ENCODE measurements at regions not wholly inside any gene's neighbourhood (a gene's known extent, or its start where the extent isn't known, plus 50 kb on each side); places are given as distances from the start of the nearest gene placed in this dataset.

DNA sequence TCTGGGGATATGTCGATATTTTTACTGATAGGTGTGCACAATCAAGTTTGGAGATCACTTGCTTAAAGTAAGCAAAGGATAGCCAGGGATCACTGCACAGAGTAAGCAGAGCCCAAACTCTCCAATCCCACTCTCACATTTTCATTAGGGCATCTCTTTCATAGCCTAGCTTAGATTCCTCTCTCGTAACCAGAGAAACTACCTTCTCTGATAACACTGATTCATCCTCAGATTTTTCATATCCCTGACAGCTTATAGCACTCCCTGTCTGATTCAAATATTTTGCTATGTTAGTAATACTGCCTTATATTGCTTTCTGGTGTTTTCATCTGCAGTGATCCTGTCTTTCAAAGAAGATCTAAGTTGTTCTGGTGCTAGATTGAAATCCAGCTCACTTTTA lies 123.7 kb downstream of the CBLL2 start:
- DNase-seq = peak; percentile 71

DNA sequence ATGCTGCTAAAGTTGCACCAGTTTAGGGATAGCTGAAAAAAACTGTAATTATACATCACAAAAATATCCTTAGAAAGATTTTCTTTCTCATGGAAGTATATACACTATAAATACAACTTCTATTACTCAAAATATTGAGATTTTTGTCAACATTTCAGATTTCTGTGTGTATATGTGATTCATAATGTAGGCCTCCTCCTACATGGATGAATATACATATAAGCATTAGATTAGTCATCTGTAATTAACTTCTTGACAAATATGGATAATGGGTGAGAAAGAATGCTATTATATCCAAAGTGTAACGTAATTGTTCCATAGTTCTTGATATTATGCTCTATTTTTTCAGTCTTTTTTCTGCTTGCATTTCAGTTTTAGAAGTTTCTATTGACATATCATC lies 124.9 kb downstream of the CBLL2 start:
- no peak for DNase-seq

DNA sequence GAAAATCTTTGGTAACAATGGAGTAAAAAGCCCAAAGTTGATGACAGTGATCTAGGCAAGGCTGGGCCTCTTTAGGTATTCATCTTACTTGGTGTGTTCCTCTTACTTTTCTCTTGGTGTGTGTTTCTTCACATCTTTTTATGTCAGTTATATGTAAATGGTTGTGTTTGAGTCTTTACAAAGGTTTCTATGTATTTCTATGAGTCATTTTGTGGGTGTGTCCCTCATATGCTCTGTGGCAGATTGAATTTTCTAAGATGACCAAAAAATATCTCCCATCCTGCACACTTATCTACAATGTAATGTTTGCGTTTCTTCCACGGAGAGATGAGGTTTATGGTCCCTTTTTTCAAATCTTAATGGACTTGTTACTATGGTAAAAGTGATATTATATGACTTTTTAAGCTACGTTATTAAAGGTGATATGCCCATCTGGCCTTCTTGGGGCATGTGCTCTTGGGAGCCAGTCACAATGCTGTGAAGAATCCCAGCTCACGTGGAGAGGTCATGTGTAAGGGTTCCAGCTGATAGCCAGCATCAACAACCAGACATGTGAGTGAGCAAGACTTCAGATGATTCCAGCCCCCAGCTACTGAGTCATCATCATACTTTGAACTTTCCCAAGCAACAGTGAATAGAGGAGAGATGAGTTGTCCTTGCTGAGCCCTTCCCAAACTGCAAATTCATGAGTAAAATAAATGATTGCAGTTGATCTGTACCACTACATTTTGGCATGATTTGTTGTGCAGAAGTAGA lies 126.9 kb downstream of the CBLL2 start:
- DNase-seq = peak; percentile 77

DNA sequence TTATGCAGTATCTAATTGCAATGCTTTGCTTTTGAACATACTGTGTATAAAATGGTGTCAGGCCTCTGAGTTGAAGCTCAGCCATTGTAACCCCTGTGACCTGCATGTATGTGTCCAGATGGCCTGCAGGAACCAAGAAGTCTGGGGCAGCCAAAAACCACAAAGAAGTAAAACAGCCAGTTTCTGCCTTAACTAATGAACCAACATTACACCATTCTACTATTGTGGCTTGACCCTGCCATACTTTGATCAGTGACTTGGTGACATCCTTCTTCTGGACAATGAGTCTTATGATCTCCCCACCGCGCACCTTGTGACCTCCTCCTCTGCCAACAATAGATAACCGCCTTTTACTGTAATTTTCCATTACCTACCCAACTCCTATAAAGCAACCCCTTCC lies 131.6 kb downstream of the CBLL2 start:
- DNase-seq = no peak

DNA sequence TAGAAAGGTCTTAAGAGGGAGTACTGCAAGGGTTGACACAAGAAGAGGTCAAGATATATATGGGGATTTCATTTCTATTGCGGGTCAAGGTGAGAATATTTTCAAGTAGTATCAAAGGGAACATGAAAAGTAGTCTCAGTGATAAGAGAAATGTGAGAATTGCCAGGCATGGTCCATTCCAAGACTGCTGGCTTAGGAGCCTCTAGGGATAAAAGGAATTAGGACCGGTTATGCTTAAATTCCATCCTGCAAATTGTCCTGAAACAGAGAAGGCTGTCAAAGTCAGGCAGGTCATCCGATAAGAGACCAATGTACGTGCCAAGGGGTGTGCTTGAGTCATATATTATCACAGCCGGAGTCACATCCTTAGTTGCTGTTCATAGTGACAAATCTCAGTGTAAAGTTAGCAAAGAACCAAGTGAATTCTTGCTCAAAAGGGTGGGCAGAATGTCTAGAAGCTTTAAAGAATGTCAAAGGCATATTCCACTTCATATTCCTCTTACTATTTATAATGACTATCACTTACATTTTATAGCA lies 133.6 kb downstream of the CBLL2 start:
- no peak for DNase-seq

DNA sequence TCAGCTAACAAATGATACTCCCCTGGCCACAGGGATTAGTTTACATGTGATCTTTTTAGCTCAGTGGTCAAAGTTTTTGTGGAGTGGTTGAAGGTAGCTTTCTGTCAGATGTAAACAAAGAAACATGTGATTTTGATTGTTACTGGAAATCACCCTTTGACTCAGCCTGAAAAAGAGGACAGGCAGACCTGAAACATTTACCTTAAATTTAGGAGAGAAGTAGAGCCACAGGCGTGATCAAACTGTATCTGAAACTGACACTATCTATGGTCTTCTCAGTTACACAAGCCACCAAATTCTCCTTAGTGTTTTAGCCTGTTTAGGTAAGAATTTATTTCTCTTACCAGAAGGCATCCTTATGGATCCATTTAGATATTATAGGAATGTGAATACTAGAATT lies 136.7 kb downstream of the CBLL2 start:
- DNase-seq = no peak

DNA sequence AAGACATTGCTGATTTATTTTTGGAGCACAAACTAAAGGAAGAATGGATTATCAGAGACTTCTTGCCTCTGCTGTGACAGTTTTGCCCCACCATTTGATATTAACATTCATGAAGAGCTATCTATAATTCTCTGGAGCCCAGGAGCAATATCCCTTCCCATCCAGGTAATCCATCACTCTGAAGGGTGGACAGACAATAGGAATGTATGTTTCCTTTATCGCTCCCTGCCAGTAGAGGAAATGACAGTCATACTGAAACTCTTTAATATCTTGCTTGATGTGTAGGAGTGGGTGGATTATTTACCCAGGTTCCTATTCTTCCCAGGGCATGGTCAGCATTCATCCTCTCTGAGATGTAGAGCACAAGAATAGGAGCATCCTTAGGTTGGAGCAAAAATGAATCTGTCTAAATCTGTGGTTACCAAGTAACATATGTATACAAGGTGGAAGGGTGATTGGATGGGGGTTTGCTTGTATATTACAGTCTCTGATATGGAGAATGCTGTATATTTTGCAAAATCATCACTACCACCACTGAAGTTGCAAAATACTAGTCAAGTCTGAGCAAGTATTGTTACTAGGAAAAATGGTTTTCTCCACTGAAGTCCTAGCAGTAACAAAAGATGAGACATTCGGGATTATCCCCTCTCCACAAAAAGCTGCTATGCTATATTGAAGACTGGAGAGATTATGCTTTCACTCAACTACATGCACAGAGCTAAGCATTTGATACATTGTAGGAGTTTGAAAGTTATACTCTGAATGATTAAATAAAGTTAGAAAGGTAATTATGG lies 151.6 kb downstream of the CBLL2 start:
- peak; percentile 45 for DNase-seq

DNA sequence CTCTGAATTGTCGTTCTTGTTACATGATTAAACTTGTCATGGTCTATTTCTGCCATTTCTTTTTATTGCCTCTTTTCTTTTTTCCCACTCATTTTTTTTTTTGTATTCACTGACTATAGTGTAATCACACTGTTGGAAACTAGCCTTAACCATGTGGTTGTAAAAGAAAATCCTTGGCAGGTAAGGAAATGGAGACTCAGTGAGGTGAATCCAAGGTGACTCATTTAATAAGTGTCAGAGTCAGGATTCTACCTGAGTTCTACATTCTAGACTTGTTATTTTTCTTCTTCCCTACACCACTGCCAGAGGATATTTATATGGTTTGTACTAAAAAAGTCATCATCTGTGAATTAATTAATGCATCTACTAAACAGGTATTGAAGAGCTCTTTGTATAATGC lies 152.2 kb downstream of the CBLL2 start:
- DNase-seq = no peak

DNA sequence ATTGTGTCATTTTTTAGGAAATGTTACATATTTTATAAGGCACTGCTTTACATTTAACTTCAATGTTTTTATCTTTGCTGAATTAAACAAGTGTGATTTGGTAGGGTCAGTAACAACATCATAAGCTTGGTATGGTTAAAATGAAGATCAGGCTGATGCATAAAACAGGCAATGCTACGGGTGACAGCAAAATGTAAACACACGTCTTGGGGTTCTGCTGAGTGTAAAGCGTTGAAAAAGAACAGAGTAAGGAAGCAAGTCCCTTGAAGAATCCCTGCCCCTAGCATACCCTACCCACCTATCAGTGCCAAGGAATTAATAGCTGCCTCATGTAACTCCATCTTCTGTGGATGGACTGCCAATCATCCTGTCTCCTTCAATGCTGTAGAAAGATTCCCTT lies 157.0 kb downstream of the CBLL2 start:
- no peak for DNase-seq

DNA sequence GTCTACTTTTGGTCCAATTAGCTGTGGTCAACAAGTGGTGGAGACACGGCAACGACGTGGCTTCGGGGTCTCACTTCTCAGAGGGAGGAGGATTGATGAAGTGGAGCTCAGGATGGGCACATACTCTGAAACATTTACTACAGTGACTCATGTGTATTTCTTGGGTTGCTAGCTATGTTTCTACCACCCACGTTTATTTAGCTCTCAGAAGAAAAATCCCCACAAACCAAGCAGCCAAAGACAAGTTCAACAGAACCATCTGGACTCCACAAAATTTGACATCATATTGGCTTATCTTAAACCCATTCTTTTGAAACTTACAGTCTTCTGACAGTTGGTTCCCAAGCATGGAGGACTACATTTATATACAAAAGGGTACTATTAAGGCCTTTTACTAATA lies 158.0 kb downstream of the CBLL2 start:
- no peak for DNase-seq

DNA sequence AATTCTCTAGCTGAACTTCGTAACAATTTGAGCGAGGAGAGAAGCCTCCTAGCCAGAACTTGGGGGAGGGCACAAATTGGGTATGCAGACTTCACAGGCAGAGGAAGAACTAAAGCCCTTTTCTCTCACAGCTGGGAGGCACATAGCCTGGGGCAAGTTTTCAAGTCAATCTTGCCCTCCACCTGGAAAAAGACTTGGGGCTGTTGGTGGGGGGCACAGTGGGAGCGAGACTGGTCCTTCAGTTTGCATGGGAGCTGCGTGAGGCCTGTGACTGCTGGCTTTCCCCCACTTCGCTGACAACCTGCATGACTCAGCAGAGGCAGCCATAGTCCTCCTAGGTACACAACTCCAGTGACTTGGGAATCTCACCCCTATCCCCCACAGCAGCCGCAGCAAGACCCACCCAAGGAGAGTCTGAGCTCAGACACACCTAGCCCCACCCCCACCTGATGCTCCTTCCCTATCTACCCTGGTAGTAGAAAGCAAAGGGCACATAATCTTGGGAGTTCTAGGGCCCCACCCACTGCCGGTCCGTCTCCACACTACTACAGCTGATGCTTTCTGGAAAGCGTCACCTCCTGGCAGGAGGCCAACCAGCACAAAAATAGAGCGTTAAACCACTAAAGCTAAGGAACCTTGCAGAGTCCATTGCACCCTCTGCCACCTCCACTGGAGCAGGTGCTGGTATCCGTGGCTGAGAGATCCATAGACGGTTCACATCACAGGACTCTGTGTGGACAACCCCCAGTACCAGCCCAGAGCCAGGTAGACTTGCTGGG lies 160.8 kb downstream of the CBLL2 start:
- DNase-seq = no peak

DNA sequence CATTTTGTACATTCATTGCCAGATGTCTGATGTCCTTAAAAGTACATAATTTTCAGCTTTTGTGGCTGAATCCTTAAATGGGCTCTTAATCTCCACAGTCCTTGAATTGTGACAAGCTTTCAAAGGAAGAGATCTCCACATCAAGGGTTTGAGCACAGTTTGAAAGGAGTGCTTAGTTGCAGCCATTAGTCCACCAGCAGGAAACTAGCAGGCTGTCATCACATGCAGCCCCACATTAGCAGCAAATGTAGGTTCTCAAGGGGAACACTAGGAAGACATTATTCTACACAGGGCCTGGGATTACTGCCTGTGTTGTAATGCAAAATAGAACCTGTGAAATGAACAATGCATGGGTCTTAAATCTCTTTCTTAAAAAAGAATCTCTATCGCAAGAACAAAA lies 173.2 kb downstream of the CBLL2 start:
- no peak for DNase-seq

DNA sequence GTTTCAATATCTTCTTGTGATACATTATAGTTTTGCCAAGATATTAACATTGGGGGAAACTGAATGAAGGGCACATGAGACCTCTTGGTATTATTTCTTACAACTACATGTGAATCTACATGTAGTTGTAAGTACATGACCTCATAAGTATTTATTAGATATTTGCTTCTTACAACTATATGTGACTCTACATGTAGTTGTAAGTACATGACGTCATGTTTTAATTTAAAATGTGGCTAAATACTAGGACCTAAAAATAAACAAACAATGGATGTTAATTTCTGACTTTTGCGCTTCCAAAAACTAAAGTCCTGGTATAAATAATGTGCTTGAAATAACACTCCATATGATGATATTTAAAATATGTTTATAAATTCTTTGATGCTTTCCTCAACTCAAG lies 190.2 kb downstream of the CBLL2 start:
- no peak for DNase-seq

DNA sequence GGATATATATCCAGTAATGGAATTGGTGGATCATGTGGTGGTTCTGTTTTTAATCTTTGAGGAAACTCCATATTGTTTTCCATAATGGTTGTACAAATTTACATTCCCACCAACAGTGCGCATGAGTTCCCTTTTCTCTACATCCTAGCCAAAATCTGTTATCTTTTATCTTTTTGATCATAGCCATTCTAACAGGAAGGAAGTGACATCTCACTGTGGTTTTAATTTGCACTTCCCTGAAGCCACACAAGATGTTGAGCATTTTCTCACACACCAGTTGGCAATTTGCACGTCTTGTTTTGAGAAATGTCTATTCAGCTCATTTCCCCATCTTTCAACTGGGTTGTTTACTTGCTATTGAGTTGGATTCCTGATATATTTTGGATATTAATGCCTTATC lies 194.9 kb downstream of the CBLL2 start:
- no peak for DNase-seq

DNA sequence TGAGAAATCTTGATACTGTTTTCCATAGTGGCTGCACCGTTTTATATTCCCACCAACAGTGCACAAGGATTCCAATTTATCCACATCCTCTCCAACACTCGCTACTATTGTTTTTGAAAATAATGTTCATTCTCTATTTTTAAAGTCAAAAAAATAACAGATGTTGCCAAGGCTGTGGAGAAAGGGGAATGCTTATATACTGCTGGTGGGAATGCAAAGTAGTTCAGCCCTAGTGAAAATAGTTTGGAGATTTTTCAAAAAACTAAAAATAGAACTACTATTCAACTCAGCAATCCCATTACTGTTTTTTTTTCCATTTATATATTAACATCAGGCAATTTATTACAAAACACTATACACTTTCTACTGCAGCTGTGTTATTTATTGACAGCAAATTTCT lies 208.7 kb downstream of the CBLL2 start:
- no peak for DNase-seq

DNA sequence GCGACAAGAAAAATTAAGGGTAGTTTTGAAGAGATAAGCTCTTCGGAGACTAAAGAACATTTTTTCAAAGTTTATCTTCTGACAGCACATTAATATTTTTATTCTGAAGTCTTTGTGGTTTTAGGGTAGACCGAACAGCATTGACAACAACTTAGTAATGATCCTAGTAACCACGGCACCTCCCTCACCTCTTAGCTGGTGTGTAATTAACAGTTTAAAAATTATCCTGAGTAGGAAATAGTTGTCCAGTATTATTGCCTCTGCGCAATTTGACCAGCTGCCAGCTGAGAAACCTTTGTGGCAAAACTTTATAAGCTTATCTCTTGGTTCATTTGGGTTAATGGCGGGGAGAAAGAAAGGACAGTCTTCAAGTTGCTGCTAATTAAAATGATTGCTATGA lies 213.6 kb downstream of the CBLL2 start:
- peak; percentile 19 for DNase-seq

DNA sequence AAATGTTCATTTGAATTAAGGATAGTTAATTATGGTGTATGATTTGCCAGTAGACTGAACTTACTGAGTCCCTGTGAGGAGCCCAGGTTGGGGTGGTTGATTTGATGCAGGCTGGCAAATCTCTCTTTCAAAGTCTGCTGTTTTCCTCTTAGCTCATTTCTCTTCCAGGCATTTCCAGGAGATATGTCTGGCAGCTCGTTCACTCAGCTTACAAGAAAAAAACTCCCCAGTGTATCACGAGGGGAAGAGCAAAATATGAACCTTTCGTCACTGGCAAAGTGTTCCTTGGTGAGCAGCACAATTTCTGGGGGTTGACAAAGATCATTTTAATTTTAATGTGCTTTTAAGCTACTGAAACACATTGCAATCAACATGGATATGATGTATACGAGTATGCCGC lies 244.2 kb downstream of the CBLL2 start:
- DNase-seq = no peak

DNA sequence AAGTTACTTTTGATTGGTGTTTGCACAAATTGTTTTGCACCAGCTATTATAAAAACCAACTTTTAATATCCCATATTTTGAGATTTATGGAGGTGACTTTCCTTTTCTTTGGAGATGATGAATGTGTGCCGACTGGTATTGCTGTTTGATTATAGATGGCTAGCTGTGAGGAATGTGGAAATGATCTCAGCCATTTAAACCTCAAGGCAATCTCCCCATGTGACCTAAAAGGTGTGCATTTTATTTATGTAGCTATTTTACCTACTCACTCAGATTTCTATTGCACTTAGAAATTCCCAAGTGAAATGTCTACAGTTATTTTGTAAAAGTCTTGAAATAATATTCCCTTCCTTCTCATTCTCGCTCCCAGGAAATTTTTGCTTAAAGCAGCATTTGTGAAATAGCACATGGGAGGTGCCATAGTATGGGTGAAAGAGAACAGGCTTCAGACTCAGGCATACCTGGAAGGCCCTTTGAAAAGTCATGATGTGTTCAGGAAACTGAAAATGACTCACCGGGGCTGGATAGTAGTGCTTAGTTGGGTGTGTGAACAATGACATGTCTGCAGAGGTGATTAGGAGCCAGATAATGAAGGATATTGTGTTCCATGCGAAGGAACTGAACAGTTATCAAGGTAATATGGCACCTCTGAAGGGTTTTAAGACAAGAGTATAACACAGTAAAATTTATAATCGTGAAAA lies 247.6 kb downstream of the CBLL2 start:
- peak; percentile 36 for DNase-seq

DNA sequence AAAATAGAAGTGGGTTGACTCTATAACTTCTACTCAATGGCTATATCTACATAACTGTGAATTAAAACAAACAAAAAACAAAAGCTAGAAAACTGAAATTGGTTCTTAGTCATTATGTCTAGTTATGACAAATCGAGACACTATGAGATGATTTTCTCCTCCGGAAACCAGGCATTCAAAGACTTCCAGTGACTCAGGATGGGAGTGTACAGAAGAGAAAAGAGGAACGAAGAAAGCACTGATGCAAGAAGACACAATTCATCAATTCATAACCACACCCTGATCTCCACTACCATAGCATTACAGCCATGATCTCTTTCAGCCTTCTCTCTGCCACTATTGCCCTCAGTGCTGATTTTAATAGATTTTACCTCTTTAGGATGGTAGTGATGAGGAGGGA lies 253.6 kb downstream of the CBLL2 start:
- DNase-seq = peak; percentile 82

DNA sequence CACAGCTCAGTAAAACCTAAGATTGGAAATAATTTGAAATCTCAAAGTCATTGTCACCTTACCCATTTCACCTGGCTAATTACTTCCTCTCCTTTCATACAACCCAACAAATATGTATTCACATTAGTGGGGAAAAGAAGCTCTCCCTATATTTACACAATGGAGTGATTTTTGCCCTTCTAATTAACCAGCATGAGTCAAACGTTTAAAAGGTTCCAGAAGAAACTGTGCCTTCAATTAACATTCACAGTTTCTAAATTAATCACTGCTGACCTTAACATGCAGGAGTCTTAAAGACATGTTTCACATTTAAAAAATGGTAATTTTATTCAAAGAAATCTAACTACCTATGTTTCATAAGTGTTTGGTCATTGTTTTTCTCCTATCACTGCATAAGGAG lies 254.6 kb downstream of the CBLL2 start:
- no peak for DNase-seq

DNA sequence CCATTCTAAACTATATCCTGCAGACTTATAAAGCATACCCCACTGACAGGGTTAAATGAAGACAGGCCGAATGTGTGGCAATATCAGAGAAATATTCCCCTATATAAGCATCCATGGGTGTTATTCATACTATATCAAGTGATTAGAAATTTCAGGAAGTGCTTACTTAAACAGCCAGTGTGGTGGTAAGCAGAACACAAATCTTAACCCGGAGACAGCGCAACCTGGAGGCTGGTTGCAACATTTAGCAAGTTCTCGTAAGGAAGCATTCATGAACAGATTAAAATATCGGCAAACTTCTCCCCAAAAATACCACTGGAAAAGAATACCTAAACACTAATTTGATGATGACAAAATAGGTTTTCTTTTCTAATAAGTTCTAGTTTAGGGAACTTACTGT lies 261.2 kb downstream of the CBLL2 start:
- DNase-seq = no peak

DNA sequence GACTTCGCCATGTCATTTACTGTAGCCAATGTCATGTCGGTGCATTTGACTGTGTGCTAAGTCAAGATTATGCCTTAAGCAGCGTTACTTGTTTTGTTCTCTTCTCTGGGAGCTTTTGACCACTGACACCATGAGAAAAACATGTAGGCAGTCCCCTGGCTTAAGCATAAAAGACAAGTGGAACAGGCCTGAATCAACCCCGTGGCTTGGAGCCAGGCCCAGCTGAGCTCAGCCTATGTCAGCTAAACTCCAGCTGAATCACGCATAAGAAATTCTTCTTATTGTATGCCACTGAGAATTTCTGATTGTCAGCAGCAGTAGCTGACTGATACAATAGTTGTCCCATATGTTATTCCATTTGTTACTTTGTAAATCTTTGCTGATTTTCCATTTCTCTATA lies 261.9 kb downstream of the CBLL2 start:
- peak; percentile 76 for DNase-seq

DNA sequence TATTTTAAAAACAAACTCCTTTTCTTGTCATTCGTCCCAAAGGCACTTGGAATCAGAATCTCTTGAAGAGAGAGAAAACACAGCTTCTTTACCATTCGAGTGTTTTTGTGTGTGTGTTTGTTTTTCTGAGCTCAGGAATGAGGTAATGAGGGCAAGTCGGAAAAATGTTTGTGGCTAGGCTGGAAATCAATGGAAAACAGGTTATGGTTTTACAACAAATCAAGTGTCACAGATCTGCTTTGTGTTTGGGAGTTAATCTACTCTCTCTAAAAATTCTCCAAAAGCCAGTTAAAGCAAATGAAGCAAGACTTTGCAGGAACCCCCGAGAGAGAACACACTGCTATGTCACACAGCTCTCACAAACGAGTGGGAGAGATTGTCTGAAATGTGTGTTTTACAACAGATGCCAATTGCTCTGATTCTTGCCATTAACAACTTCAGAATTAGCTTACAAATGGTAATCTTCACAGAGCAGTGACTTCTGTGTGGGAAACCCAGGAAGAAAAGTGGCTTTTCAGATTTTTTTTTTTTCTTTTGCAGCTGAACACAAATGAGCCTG lies 264.1 kb downstream of the CBLL2 start:
- no peak for DNase-seq

All from NCI-H226 (cell line).